OCI-LY1 (cell line): ENCODE measurements at regions not wholly inside any gene's neighbourhood (a gene's known extent, or its start where the extent isn't known, plus 50 kb on each side); places are given as distances from the start of the nearest gene placed in this dataset.

ENCODE experiments used
- H2AFZ ChIP-seq: fragments of 200-600 bp; sonication (generic), shearing (Covaris generic); 2 replicates; pipeline ENCODE4 v1.6.0; 2014; ENCODE audit warnings: antibody characterized with exemption, mild to moderate bottlenecking, low read length
- H3F3A ChIP-seq: fragments of 200-600 bp; sonication (generic), shearing (Covaris generic); 2 replicates; pipeline ENCODE4 v1.6.0; 2014; ENCODE audit warnings: mild to moderate bottlenecking, antibody characterized with exemption, low read length, moderate library complexity; ENCODE audit not compliant: insufficient read depth
- H3K27ac ChIP-seq: fragments of 200-600 bp; sonication (generic); 2 replicates; pipeline ENCODE4 v1.5.1; 2014; ENCODE audit warnings: low read length, mixed run types, mild to moderate bottlenecking, low read depth; ENCODE audit not compliant: poor library complexity, severe bottlenecking
- H3K27me3 ChIP-seq: fragments of 200-600 bp; sonication (generic); 2 replicates; pipeline ENCODE4 v1.6.0; 2014; ENCODE audit warnings: antibody characterized with exemption, mild to moderate bottlenecking, low read length, moderate library complexity; ENCODE audit not compliant: insufficient read depth
- H3K36me3 ChIP-seq: fragments of 200-600 bp; sonication (generic); 2 replicates; pipeline ENCODE4 v1.6.1; 2014; ENCODE audit warnings: mild to moderate bottlenecking, antibody characterized with exemption, low read length, moderate library complexity, mixed read lengths; ENCODE audit not compliant: insufficient read depth
- H3K4me1 ChIP-seq: fragments of 200-600 bp; sonication (generic); 2 replicates; pipeline ENCODE4 v1.5.1; 2014; ENCODE audit warnings: mild to moderate bottlenecking, low read length, moderate library complexity; ENCODE audit not compliant: insufficient read depth, severe bottlenecking
- H3K4me2 ChIP-seq: fragments of 200-600 bp; sonication (generic), shearing (Covaris generic); 2 replicates; pipeline ENCODE4 v1.6.1; 2014; ENCODE audit warnings: low read length
- H3K4me3 ChIP-seq: fragments of 200-600 bp; sonication (generic); 2 replicates; pipeline ENCODE4 v1.5.1; 2014; ENCODE audit warnings: low read length, low read depth, mild to moderate bottlenecking, mixed read lengths; ENCODE audit not compliant: poor library complexity, severe bottlenecking
- H3K79me2 ChIP-seq: fragments of 200-600 bp; shearing (Covaris generic); 2 replicates; pipeline ENCODE4 v1.6.1; 2016; ENCODE audit warnings: mixed run types, low read length, mixed read lengths; ENCODE audit not compliant: insufficient read depth
- H3K9ac ChIP-seq: fragments of 200-600 bp; sonication (generic), shearing (Covaris generic); 2 replicates; pipeline ENCODE4 v1.6.1; 2014; ENCODE audit warnings: mild to moderate bottlenecking, low read length, mixed read lengths
- H3K9me2 ChIP-seq: fragments of 200-600 bp; sonication (generic), shearing (Covaris generic); 2 replicates; pipeline ENCODE4 v1.6.1; 2014; ENCODE audit warnings: low read depth, mild to moderate bottlenecking, low read length, mixed read lengths
- H3K9me3 ChIP-seq: fragments of 200-600 bp; shearing (Covaris generic); 2 replicates; pipeline ENCODE4 v1.6.1; 2014; ENCODE audit warnings: low read length, mixed read lengths
- H4K20me1 ChIP-seq: fragments of 200-600 bp; sonication (generic), shearing (Covaris generic); 2 replicates; pipeline ENCODE4 v1.6.0; 2016; ENCODE audit warnings: mild to moderate bottlenecking, low read length; ENCODE audit not compliant: insufficient read depth
- EZH2 ChIP-seq: fragments of 200-600 bp; sonication (generic), shearing (Covaris generic); IDR thresholded peaks from 2 replicates; pipeline ENCODE4 v1.8.0; 2017; ENCODE audit warnings: borderline replicate concordance, mixed run types, mild to moderate bottlenecking, antibody characterized with exemption, low read length, moderate library complexity, mixed read lengths
- TF ChIP-seq, protein P1 (sequence below): fragments of 200-600 bp; sonication (generic), shearing (Covaris generic); IDR thresholded peaks from 2 replicates; pipeline ENCODE4 v1.5.1; 2017; ENCODE audit warnings: mild to moderate bottlenecking, antibody characterized with exemption, low read length, moderate library complexity, mixed read lengths

DNA sequence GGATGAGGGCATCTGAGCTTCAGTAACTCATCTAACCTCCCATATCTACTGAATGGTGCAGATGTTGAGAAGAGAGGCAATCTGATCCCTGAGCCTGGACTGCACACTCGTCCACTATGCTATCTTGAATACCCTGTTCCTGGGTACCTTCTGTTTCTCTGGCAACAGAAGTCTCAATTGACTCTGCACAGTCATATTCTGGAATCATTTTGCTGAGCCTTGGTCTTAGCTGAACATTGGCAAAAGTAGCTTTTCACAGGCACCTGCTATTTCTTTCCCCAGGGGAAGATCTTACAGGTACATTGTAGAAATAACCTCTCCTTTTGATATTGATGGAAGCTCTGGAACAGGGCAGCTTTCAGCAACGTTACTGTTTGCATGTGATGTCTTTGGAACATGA lies 161.5 kb upstream of the GPR101 start:
- Histone ChIP-seq H3K4me2 (no peak overlapping the region), H3K4me1 (no peaks in the 10 kb centered on the region), H3K36me3 (no peaks in the 10 kb centered on the region), H3K79me2 (no peaks in the 10 kb centered on the region), H3F3A (no peaks in the 10 kb centered on the region), H3K9me3 (no peaks in the 10 kb centered on the region), H3K9ac (no peak overlapping the region), H3K9me2 (no peaks in the 10 kb centered on the region), H3K27ac (no peak overlapping the region), H2AFZ (no peak overlapping the region), H3K4me3 (no peak overlapping the region), H4K20me1 (no peaks in the 10 kb centered on the region), H3K27me3 (no peaks in the 10 kb centered on the region)
- no peak for TF ChIP-seq EZH2
- TF ChIP-seq, protein P1, sequence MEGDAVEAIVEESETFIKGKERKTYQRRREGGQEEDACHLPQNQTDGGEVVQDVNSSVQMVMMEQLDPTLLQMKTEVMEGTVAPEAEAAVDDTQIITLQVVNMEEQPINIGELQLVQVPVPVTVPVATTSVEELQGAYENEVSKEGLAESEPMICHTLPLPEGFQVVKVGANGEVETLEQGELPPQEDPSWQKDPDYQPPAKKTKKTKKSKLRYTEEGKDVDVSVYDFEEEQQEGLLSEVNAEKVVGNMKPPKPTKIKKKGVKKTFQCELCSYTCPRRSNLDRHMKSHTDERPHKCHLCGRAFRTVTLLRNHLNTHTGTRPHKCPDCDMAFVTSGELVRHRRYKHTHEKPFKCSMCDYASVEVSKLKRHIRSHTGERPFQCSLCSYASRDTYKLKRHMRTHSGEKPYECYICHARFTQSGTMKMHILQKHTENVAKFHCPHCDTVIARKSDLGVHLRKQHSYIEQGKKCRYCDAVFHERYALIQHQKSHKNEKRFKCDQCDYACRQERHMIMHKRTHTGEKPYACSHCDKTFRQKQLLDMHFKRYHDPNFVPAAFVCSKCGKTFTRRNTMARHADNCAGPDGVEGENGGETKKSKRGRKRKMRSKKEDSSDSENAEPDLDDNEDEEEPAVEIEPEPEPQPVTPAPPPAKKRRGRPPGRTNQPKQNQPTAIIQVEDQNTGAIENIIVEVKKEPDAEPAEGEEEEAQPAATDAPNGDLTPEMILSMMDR: no peak

DNA sequence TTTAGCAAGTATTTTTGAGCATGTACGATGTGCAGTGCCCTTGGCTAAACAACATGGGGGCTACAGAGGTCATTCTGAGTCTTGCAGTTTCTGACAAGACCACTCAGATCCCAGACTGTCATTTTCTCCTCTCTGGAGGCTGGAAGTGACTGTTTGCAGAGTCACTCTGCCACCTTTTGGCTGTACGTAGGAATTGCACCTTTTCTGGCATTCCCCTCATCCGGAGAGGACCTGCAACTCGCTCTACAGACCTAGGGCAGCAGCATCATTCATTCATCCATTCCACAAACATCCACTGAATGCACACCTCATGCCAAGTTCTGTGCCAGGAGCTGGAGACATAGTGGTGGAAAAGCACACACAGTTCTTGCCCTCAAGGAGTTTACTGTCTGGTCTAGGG lies 160.4 kb upstream of the GPR101 start:
- Histone ChIP-seq H3K9me2 (no peaks in the 10 kb centered on the region), H3K27me3 (no peaks in the 10 kb centered on the region), H3K4me3 (no peak overlapping the region), H3F3A (no peaks in the 10 kb centered on the region), H3K9me3 (no peaks in the 10 kb centered on the region), H3K36me3 (no peaks in the 10 kb centered on the region), H3K79me2 (no peaks in the 10 kb centered on the region), H3K4me2 (no peak overlapping the region), H3K4me1 (no peaks in the 10 kb centered on the region), H3K9ac (no peak overlapping the region), H3K27ac (no peak overlapping the region), H4K20me1 (no peaks in the 10 kb centered on the region), H2AFZ (no peak overlapping the region)
- TF ChIP-seq, protein P1: peak; percentile 46; the same call in 1 of the 2 replicates
- TF ChIP-seq EZH2: no peak

DNA sequence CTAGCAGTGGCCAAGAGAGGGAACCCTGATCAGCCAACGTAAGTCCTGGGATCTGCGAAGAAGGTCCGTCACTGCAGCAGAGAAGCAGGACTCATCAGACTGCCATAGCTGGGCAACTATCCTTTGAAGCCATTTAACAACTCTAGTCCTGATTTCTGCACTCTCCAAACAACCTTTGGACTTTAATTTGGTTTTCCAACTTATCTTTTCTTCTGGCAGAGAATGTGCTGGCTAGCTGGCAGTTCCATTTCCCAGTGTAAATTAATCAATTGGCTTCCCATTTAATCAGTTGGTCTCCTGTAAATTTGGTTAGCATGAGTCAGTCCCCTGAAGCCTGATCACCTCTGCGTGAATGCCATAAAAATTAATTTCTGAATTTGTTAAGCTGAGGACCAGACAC lies 153.7 kb upstream of the GPR101 start:
- Histone ChIP-seq H3K9me3 (no peaks in the 10 kb centered on the region), H3F3A (no peaks in the 10 kb centered on the region), H3K4me2 (no peak overlapping the region), H3K4me3 (no peak overlapping the region), H3K9me2 (no peaks in the 10 kb centered on the region), H3K27ac (no peak overlapping the region), H3K27me3 (no peaks in the 10 kb centered on the region), H3K36me3 (no peaks in the 10 kb centered on the region), H3K9ac (no peak overlapping the region), H3K79me2 (no peaks in the 10 kb centered on the region), H2AFZ (no peak overlapping the region), H3K4me1 (no peaks in the 10 kb centered on the region), H4K20me1 (no peaks in the 10 kb centered on the region)
- TF ChIP-seq, protein P1: no peak
- no peak for TF ChIP-seq EZH2
